ENCODE measurements at regions not wholly inside any gene's neighbourhood (a gene's known extent, or its start where the extent isn't known, plus 50 kb on each side); places are given as distances from the start of the nearest gene placed in this dataset.

DNA sequence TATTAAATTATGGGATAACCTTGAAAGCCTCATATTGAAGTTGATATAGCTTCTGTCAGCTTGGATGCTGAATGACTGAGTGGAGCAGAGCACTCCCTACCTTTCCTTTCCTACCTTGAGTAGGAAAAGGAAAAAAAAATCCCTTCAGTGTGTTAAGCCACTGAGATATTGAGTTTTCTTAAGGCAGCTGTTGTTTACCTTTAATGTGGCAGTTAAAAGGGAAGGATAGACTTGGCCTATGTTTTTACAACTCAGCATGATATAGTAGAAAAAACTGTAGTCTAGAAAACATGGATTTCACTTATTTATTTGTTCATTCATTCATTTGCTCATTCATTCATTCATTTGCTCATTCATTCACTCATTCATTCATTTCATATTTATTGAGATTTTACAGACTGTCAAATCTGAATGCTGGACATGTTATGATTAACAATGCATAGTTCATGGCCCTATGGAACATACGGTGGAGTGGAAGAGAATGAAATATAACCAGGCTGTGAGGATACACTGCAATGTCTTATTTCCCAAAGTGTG lies 131.5 kb upstream of the MAN1A1 start:
- no peaks in the 10 kb centered on the region for H3K79me2 ChIP-seq (ENCODE audit: insufficient read depth, low read depth)
- peaks cover 17% of the 10 kb centered on the region for H3K4me1 ChIP-seq (ENCODE audit: low read depth, poor library complexity, severe bottlenecking)
- H3K9ac ChIP-seq, result no peak overlapping the region
- H3K27me3 ChIP-seq (ENCODE audit: insufficient read depth, low read depth), result no peaks in the 10 kb centered on the region
- H2AFZ ChIP-seq (ENCODE audit: low read depth), result no peak overlapping the region
- TF ChIP-seq, protein P1, sequence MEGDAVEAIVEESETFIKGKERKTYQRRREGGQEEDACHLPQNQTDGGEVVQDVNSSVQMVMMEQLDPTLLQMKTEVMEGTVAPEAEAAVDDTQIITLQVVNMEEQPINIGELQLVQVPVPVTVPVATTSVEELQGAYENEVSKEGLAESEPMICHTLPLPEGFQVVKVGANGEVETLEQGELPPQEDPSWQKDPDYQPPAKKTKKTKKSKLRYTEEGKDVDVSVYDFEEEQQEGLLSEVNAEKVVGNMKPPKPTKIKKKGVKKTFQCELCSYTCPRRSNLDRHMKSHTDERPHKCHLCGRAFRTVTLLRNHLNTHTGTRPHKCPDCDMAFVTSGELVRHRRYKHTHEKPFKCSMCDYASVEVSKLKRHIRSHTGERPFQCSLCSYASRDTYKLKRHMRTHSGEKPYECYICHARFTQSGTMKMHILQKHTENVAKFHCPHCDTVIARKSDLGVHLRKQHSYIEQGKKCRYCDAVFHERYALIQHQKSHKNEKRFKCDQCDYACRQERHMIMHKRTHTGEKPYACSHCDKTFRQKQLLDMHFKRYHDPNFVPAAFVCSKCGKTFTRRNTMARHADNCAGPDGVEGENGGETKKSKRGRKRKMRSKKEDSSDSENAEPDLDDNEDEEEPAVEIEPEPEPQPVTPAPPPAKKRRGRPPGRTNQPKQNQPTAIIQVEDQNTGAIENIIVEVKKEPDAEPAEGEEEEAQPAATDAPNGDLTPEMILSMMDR (conservative IDR thresholded peaks at IDR 0.05; ENCODE audit: low read depth, low read length), result no peak
- no peaks in the 10 kb centered on the region for H3K36me3 ChIP-seq (ENCODE audit: insufficient read depth)
- H3K4me2 ChIP-seq, result no peak overlapping the region
- H4K20me1 ChIP-seq (ENCODE audit: insufficient read depth), result no peaks in the 10 kb centered on the region
- no peak overlapping the region for H3K4me3 ChIP-seq (IDR thresholded peaks at IDR 0.05; ENCODE audit: insufficient read depth, low read depth, low read length)
- H3K27ac ChIP-seq, result no peak overlapping the region

DNA sequence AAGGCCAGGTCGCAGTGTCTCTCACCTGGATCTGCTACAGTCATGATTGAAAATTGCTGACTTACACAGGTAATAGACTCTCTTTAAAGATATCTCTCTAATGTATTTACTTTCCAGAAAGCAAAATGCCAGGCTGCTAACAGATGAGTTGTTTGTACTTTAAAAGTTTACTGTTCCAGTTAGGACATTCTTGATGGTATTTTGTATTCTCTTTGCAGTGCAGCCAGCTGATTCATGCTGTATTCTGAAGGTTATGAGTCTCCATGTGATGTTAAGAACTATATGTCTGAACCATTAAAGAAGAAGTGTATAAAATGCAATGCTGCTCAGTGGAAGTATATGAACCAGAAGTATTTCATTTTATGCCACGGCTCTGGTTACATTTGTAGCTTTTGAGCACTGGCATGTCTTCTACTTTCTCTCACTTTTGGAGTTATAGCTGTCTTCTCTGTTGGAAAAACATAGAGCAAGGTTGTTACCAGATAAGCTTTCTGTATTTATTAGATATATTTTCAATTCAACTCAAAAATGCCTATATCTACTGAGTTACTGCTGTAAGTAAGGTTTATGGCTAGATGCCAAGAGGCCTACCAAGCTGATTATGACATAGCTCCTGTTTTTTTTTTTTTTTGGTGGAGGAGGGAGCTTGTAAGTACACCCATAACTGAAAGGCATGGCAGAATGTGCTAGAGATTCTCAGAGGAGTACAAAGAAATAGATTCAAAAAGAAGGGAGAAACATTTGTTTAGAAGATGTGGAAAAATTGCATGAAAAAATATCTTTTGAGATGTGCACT lies 130.5 kb upstream of the MAN1A1 start:
- H3K79me2 ChIP-seq (ENCODE audit: insufficient read depth, low read depth), result no peaks in the 10 kb centered on the region
- H3K27ac ChIP-seq, result no peak overlapping the region
- TF ChIP-seq, protein P1 (conservative IDR thresholded peaks at IDR 0.05; ENCODE audit: low read depth, low read length), result no peak

DNA sequence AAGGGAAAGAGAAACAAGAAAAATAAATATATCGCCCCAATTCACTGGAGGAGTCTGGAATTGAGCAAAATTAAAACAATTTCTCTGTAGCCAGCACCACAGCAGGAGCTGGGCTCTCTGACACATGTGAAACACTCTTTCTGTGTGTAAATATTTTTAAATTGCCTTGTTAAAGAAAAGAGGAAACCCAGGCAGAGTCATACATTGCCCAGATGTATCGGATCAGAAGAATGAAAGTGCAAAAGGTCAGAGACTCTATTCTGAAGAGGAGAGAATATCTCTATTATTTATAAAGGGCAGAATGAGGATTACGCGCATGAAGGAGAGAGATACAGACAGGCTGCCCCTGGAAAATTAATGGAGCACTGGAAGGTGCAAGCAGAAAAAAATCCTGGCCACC lies 127.0 kb upstream of the MAN1A1 start:
- H3K9ac ChIP-seq, result no peak overlapping the region
- TF ChIP-seq, protein P1 (conservative IDR thresholded peaks at IDR 0.05; ENCODE audit: low read depth, low read length), result no peak
- H3K36me3 ChIP-seq (ENCODE audit: insufficient read depth), result no peaks in the 10 kb centered on the region
- H2AFZ ChIP-seq (ENCODE audit: low read depth), result no peak overlapping the region
- H3K27me3 ChIP-seq (ENCODE audit: insufficient read depth, low read depth), result no peaks in the 10 kb centered on the region
- no peaks in the 10 kb centered on the region for H3K79me2 ChIP-seq (ENCODE audit: insufficient read depth, low read depth)
- peaks cover 23% of the 10 kb centered on the region for H3K4me1 ChIP-seq (ENCODE audit: low read depth, poor library complexity, severe bottlenecking)
- H3K4me3 ChIP-seq (IDR thresholded peaks at IDR 0.05; ENCODE audit: insufficient read depth, low read depth, low read length), result no peak overlapping the region
- no peak overlapping the region for H3K27ac ChIP-seq
- H3K4me2 ChIP-seq, result peak overlapping the region; percentile 39; the same call in 1 of the 2 replicates
- H4K20me1 ChIP-seq (ENCODE audit: insufficient read depth), result no peaks in the 10 kb centered on the region

More for the DNA sequence above, 130.5 kb upstream of the MAN1A1 start:
- Histone ChIP-seq H2AFZ (ENCODE audit: low read depth) (no peak overlapping the region), H3K4me3 (IDR thresholded peaks at IDR 0.05; ENCODE audit: insufficient read depth, low read depth, low read length) (no peak overlapping the region), H3K4me2 (no peak overlapping the region), H3K9ac (no peak overlapping the region), H4K20me1 (ENCODE audit: insufficient read depth) (no peaks in the 10 kb centered on the region), H3K27me3 (ENCODE audit: insufficient read depth, low read depth) (no peaks in the 10 kb centered on the region), H3K36me3 (ENCODE audit: insufficient read depth) (no peaks in the 10 kb centered on the region), H3K4me1 (ENCODE audit: low read depth, poor library complexity, severe bottlenecking) (peaks cover 23% of the 10 kb centered on the region)

DNA sequence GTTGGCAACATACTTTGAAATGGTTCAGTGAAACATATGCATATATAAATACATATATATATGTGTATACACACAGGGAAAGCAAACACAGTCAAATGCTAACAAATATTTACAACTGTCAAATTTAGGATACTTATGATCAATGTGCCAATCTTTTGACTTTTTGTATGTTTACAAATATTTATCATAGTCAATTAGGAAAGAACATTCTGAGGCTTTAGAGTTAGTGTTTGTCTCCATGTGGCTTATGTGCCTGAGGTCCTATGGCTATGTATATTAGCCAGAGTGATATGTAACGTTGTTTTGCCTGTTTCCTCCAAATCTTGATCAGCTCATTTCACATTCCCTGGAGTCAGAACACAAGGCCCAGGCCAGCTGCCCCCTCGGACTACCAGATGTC lies 126.5 kb upstream of the MAN1A1 start:
- Histone ChIP-seq H3K4me2 (peak overlapping the region; percentile 39; the same call in 1 of the 2 replicates), H3K9ac (no peak overlapping the region), H3K4me3 (IDR thresholded peaks at IDR 0.05; ENCODE audit: insufficient read depth, low read depth, low read length) (no peak overlapping the region), H3K36me3 (ENCODE audit: insufficient read depth) (no peaks in the 10 kb centered on the region), H3K4me1 (ENCODE audit: low read depth, poor library complexity, severe bottlenecking) (peaks cover 23% of the 10 kb centered on the region), H3K27me3 (ENCODE audit: insufficient read depth, low read depth) (no peaks in the 10 kb centered on the region), H4K20me1 (ENCODE audit: insufficient read depth) (no peaks in the 10 kb centered on the region), H3K79me2 (ENCODE audit: insufficient read depth, low read depth) (no peaks in the 10 kb centered on the region), H2AFZ (ENCODE audit: low read depth) (no peak overlapping the region), H3K27ac (no peak overlapping the region)
- TF ChIP-seq, protein P1 (conservative IDR thresholded peaks at IDR 0.05; ENCODE audit: low read depth, low read length), result no peak

Data from KMS-11 (cell line).